ENCODE measurements at regions not wholly inside any gene's neighbourhood (a gene's known extent, or its start where the extent isn't known, plus 50 kb on each side); places are given as distances from the start of the nearest gene placed in this dataset.

DNA sequence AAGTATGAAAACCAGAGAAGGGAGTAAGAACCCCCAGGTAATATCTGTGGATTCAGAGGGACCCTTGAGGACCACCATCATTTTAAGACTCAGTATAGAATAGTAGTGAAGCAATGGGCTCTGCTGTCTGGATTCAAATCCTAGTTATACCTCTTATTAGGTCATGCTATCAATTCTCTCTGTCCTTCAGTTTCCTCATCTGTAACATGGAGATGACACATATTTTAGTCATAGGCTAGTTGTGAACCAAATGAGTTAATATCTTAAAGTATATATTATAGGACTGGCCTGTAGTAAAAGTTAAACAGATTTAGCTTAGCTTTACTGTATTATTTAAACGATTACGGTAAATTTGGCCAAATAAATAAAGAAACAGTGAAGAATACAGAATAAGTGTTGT, 177.3 kb upstream of the GOLIM4 start:
- intact Hi-C loops (cut with DNase I, micrococcal nuclease), result no loop called here
- DNase-seq (no peak), ATAC-seq (no peak)
- TF ChIP-seq, protein P1, sequence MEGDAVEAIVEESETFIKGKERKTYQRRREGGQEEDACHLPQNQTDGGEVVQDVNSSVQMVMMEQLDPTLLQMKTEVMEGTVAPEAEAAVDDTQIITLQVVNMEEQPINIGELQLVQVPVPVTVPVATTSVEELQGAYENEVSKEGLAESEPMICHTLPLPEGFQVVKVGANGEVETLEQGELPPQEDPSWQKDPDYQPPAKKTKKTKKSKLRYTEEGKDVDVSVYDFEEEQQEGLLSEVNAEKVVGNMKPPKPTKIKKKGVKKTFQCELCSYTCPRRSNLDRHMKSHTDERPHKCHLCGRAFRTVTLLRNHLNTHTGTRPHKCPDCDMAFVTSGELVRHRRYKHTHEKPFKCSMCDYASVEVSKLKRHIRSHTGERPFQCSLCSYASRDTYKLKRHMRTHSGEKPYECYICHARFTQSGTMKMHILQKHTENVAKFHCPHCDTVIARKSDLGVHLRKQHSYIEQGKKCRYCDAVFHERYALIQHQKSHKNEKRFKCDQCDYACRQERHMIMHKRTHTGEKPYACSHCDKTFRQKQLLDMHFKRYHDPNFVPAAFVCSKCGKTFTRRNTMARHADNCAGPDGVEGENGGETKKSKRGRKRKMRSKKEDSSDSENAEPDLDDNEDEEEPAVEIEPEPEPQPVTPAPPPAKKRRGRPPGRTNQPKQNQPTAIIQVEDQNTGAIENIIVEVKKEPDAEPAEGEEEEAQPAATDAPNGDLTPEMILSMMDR (IDR thresholded peaks at IDR 0.05), result no peak
- Histone ChIP-seq H3K9me3 (no peaks in the 10 kb centered on the region), H3K36me3 (ENCODE audit: low read depth) (no peaks in the 10 kb centered on the region), H3K4me1 (ENCODE audit: low read depth) (no peaks in the 10 kb centered on the region), H3K4me3 (no peak overlapping the region)

DNA sequence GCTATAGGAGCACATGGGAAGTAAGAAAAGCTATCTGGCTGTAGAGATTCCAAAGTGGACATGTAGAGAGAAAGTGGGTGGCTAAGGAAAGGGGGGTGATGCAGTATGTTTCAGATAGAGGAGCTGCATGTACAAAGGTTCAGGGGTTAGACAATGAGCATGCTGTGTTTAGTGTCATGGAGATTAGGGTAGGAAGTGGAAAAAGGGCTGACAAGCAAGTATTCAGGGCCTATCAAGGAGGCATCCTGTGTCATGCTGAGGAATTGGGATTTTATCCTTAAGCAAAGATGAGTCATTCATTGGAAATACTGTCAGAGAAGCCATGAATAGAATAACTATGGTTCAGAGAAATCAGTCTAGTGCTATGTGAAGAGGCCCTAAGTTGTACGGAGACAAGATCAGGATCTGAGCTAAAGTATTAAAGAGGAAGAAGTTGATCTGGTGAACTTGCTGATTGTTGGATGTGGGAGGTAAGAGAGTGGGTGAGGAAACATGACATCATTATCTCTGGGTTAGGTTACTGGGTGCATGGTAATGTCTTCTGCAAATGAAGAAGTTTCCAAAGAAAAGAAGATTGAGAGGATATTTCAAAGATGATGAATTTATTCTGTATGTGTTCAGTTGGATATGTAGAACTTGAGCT, 176.7 kb upstream of the GOLIM4 start:
- Histone ChIP-seq H3K4me3 (no peak overlapping the region), H3K9me3 (no peaks in the 10 kb centered on the region), H3K36me3 (ENCODE audit: low read depth) (no peaks in the 10 kb centered on the region), H3K4me1 (ENCODE audit: low read depth) (no peaks in the 10 kb centered on the region)
- intact Hi-C loops (cut with DNase I, micrococcal nuclease), result no loop called here
- TF ChIP-seq, protein P1 (IDR thresholded peaks at IDR 0.05), result no peak
- no peak for DNase-seq
- no peak for ATAC-seq

GRCh38 chr3:168271932-168272331, 176.2 kb upstream of the GOLIM4 start:
- Histone ChIP-seq H3K9me3 (no peaks in the 10 kb centered on the region), H3K4me1 (ENCODE audit: low read depth) (no peaks in the 10 kb centered on the region), H3K4me3 (no peak overlapping the region), H3K36me3 (ENCODE audit: low read depth) (no peaks in the 10 kb centered on the region)
- no peak for ATAC-seq
- DNase-seq, result no peak
- TF ChIP-seq, protein P1 (IDR thresholded peaks at IDR 0.05), result no peak
- intact Hi-C loops (cut with DNase I, micrococcal nuclease), result no loop called here

- no peak for ATAC-seq
- intact Hi-C loops (cut with DNase I, micrococcal nuclease), result no loop called here
- DNase-seq, result no peak
- no peaks in the 10 kb centered on the region for H3K36me3 ChIP-seq (ENCODE audit: low read depth)
- H3K4me1 ChIP-seq (ENCODE audit: low read depth), result no peaks in the 10 kb centered on the region
- H3K9me3 ChIP-seq, result no peaks in the 10 kb centered on the region
- TF ChIP-seq, protein P1 (IDR thresholded peaks at IDR 0.05), result no peak
- no peak overlapping the region for H3K4me3 ChIP-seq
These were observed 173.3 kb upstream of the GOLIM4 start for GRCh38 chr3:168269001-168269400.

DNA sequence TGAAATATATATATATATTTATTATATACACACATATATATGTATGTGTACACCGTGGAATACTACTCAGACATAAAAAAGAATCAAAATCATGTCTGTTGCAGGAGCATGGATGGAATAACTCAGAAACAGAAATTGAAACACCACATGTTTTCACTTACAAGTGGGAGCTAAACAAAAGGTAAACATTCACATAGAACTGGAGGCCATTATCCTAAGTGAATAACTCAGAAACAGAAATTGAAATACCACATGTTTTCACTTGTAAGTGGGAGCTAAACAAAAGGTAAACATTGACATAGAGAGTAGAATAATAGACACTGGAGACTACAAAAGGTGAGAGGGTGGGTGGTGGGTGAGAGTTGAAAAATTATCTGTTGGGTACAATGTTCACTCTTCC, 171.5 kb upstream of the GOLIM4 start:
- no peaks in the 10 kb centered on the region for H3K9me3 ChIP-seq
- H3K4me3 ChIP-seq, result no peak overlapping the region
- TF ChIP-seq, protein P1 (IDR thresholded peaks at IDR 0.05), result no peak
- H3K36me3 ChIP-seq (ENCODE audit: low read depth), result no peaks in the 10 kb centered on the region
- intact Hi-C loops (cut with DNase I, micrococcal nuclease), result no loop called here
- DNase-seq (no peak), ATAC-seq (no peak)
- H3K4me1 ChIP-seq (ENCODE audit: low read depth), result no peaks in the 10 kb centered on the region

DNA sequence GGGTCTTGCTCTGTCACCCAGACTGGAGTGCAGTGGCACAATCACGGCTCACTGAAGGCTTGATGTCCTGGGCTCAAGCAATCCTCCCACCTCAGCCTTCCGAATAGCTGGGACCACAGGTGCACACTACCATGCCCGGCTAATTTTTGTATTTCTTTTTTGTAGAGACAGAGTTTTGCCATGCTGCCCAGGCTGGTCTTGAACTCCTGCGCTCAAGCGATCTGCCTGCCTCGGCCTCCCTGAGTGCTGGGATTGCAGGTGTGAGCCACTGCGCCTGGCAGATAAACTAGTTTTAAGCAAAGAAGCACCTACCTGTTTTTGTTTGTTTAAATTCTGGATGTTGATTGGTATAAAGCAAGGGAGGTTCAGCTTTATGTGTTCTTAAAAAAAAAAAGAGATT, 170.6 kb upstream of the GOLIM4 start:
- no peaks in the 10 kb centered on the region for H3K4me1 ChIP-seq (ENCODE audit: low read depth)
- H3K36me3 ChIP-seq (ENCODE audit: low read depth), result no peaks in the 10 kb centered on the region
- no peak overlapping the region for H3K4me3 ChIP-seq
- DNase-seq, result no peak
- H3K9me3 ChIP-seq, result no peaks in the 10 kb centered on the region
- TF ChIP-seq, protein P1 (IDR thresholded peaks at IDR 0.05), result no peak
- intact Hi-C loops (cut with DNase I, micrococcal nuclease), result no loop called here
- no peak for ATAC-seq
